Upper lobe of left lung (tissue), 6 donors: ENCODE measurements at regions not wholly inside any gene's neighbourhood (a gene's known extent, or its start where the extent isn't known, plus 50 kb on each side); places are given as distances from the start of the nearest gene placed in this dataset.
A peak's percentile ranks its signal among the peaks of the same experiment; 100 is the strongest.
"Not testable (repeated sequence)": the region's sequence is repeated elsewhere in the genome, so short reads cannot be mapped to it uniquely, and the experiment has no call there.

Experiments used
- ATAC-seq, 2 donors: fragments of 200-7000 bp; cut with Tn5 transposase; one replicate each; pipeline ENCODE4 v1.9.1; 2022; ENCODE audit warnings: mild to moderate bottlenecking in 2 of 2, moderate library complexity in 2 of 2; ENCODE audit not compliant: low FRiP score in 2 of 2
- DNase-seq, 2 donors: peaks; one replicate each; pipeline ENCODE4 v3.0.0-alpha.2; 2019 to 2020
- H3K27ac ChIP-seq, 4 donors: fragments of 200-600 bp; sonication (generic); one replicate each; pipeline ENCODE4 v1.5.1; 2016 to 2019
- H3K27me3 ChIP-seq, 4 donors: fragments of 200-600 bp; sonication (generic); one replicate each; pipeline ENCODE4 v1.5.1; 2017 to 2019
- H3K36me3 ChIP-seq, 4 donors: fragments of 200-600 bp; sonication (generic); one replicate each; pipeline ENCODE4 v1.5.1; 2016 to 2019
- H3K4me1 ChIP-seq, 4 donors: fragments of 200-600 bp; sonication (generic); one replicate each; pipeline ENCODE4 v1.5.1; 2018 to 2019
- H3K4me3 ChIP-seq, 4 donors: fragments of 200-600 bp; sonication (generic); one replicate each; pipeline ENCODE4 v1.5.1; 2017 to 2019; ENCODE audit warnings: mild to moderate bottlenecking in 2 of 4, moderate library complexity in 1 of 4
- H3K9me3 ChIP-seq, 4 donors: fragments of 200-600 bp; sonication (generic); one replicate each; pipeline ENCODE4 v1.5.1; 2018 to 2019
- EP300 ChIP-seq, 4 donors: sonication (generic); formaldehyde crosslinking; IDR thresholded peaks; one replicate each; pipeline ENCODE4 v1.5.1; 2017; ENCODE audit warnings: antibody characterized with exemption in 4 of 4, control low read depth in 2 of 4
- POLR2A ChIP-seq, 4 donors: fragments of 450-650 bp; IDR thresholded peaks; one replicate each; pipeline ENCODE4 v1.5.1; 2016 to 2017; ENCODE audit warnings: antibody characterized with exemption in 4 of 4, mild to moderate bottlenecking in 2 of 4
- POLR2AphosphoS5 ChIP-seq, 2 donors: sonication (generic); formaldehyde crosslinking; IDR thresholded peaks; one replicate each; pipeline ENCODE4 v1.5.1; 2017; ENCODE audit warnings: antibody characterized with exemption in 2 of 2
- WGBS, 2 donors: methylation state at CpG; one replicate each; pipeline ENCODE4 v1.1.5; 2017 to 2018; 5-methylcytosine and 5-hydroxymethylcytosine counted together
- TF ChIP-seq, protein P1 (sequence below), 6 experiments: fragments of 450-650 bp in 4 of 6; fragments of 200-600 bp in 2 of 6; sonication (generic) in 2 of 6; IDR thresholded peaks; one replicate each; pipeline ENCODE4 v1.5.1; 2016 to 2019; ENCODE audit warnings: antibody characterized with exemption in 6 of 6
- donor health status: DM: no; HTN: no; CAD: no; lungs with moderate emphysema.
- donor health status: DM: no; HTN: yes; CAD: no; lungs with severe emphysema.

DNA sequence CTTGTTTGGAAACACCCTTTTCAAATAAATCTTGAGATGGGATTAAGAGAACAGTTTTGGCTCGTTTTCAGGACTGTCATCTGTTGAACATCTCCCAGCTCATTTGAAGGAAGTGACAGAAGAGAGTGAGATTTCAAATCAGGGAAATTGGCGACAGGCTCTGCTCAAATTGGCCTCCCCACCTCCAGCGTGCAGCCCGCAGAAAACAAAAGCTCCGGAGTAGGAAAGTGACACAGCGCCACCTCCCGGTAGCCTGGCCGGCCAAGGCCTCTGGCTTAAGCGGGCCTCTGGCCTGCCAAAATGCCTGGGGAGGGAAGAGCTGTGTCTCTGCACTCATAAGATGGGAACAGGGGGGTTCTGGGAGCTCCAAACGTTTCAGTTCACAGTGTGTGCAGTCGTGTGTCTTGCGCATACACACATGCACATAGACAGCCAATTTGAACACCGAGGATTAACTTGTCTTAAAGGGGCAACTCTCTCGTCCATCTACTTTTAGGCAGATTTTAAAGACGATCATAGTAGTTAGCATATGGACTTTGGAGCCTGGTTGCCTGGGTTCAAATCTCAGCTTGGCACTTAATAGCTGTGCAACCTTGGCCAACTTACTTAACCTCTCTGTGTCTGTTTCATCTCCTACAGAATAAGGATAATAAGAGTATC, 132.7 kb upstream of the RCN1 start:
- DNase-seq: peak; percentile 42 to 89
- peak in 1 of 2 donors; percentile 68 for ATAC-seq

DNA sequence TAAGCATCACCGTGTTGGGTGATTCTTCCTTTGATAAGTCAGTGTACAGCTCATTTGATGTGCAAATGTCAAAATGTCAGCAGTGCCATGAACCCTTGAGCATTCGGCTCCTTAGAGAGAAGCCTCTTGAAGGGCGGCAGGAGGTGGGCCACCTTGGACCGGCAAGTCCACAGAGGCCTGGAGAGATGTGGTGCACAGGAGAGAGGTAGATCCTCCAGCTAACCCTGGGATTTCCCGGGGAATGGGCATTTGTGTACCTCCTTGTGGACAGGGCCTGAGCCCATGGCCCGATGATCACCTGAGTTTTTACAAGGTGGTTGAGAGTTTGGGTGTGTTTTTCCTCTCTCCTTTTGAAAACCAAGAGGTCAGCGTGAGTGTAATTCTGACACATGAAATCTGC, 133.2 kb upstream of the RCN1 start:
- H3K9me3 ChIP-seq: no peaks in the 10 kb centered on the region
- WGBS, 2 donors: 64 to 69% methylated on average over 7 of the region's 7 CpGs
- no peaks in the 10 kb centered on the region for H3K4me1 ChIP-seq
- ATAC-seq (no peak), DNase-seq (no peak)
- no peaks in the 10 kb centered on the region for H3K36me3 ChIP-seq
- no peak overlapping the region for H3K27ac ChIP-seq
- no peak overlapping the region for H3K4me3 ChIP-seq
- TF ChIP-seq, protein P1, sequence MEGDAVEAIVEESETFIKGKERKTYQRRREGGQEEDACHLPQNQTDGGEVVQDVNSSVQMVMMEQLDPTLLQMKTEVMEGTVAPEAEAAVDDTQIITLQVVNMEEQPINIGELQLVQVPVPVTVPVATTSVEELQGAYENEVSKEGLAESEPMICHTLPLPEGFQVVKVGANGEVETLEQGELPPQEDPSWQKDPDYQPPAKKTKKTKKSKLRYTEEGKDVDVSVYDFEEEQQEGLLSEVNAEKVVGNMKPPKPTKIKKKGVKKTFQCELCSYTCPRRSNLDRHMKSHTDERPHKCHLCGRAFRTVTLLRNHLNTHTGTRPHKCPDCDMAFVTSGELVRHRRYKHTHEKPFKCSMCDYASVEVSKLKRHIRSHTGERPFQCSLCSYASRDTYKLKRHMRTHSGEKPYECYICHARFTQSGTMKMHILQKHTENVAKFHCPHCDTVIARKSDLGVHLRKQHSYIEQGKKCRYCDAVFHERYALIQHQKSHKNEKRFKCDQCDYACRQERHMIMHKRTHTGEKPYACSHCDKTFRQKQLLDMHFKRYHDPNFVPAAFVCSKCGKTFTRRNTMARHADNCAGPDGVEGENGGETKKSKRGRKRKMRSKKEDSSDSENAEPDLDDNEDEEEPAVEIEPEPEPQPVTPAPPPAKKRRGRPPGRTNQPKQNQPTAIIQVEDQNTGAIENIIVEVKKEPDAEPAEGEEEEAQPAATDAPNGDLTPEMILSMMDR (IDR thresholded peaks at IDR 0.05): no peak
- TF ChIP-seq POLR2A (IDR thresholded peaks at IDR 0.05) (no peak), POLR2AphosphoS5 (IDR thresholded peaks at IDR 0.05) (no peak), EP300 (IDR thresholded peaks at IDR 0.05) (no peak)
- no peaks in the 10 kb centered on the region for H3K27me3 ChIP-seq

More for the DNA sequence above, 132.7 kb upstream of the RCN1 start:
- no peak overlapping the region for H3K4me3 ChIP-seq
- no peak overlapping the region for H3K27ac ChIP-seq
- TF ChIP-seq, protein P1 (IDR thresholded peaks at IDR 0.05): peak in 5 of 6 experiments; percentile 44 to 60 (median 57)
- no peak for TF ChIP-seq POLR2AphosphoS5 (IDR thresholded peaks at IDR 0.05)
- no peak for TF ChIP-seq EP300 (IDR thresholded peaks at IDR 0.05)
- H3K36me3 ChIP-seq: no peaks in the 10 kb centered on the region
- no peaks in the 10 kb centered on the region for H3K4me1 ChIP-seq
- no peaks in the 10 kb centered on the region for H3K9me3 ChIP-seq
- no peaks in the 10 kb centered on the region for H3K27me3 ChIP-seq
- 30 to 37% methylated on average over 15 of the region's 15 CpGs for WGBS, 2 donors

DNA sequence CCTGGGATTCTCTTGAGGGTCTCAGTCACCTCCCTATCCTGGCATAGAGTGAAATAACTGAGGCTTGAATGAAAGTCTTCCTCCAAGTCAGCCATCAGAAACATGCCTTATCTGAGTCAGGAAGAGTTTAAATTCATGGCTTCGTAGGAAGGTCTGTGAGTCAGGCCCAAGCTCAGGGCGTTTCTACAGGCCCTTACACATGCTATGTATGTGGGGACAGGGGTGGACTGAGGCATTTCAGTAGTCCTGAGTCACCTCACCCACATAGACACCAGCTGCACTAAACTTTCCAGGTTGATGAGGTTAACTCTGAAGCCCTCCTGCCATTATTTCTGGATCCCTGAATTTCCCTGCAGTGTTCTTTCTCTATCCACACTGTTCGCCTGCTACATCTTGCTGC, 134.6 kb upstream of the RCN1 start:
- H3K4me3 ChIP-seq: no peak overlapping the region
- H3K27me3 ChIP-seq: no peaks in the 10 kb centered on the region
- ATAC-seq: no peak
- TF ChIP-seq POLR2AphosphoS5 (IDR thresholded peaks at IDR 0.05): no peak
- TF ChIP-seq POLR2A (IDR thresholded peaks at IDR 0.05): no peak
- no peak for TF ChIP-seq EP300 (IDR thresholded peaks at IDR 0.05)
- TF ChIP-seq, protein P1 (IDR thresholded peaks at IDR 0.05): no peak
- no peaks in the 10 kb centered on the region for H3K9me3 ChIP-seq
- no peak for DNase-seq
- no peaks in the 10 kb centered on the region for H3K4me1 ChIP-seq
- H3K36me3 ChIP-seq: no peaks in the 10 kb centered on the region
- 84 to 85% methylated on average over 3 of the region's 3 CpGs for WGBS, 2 donors
- no peak overlapping the region for H3K27ac ChIP-seq

DNA sequence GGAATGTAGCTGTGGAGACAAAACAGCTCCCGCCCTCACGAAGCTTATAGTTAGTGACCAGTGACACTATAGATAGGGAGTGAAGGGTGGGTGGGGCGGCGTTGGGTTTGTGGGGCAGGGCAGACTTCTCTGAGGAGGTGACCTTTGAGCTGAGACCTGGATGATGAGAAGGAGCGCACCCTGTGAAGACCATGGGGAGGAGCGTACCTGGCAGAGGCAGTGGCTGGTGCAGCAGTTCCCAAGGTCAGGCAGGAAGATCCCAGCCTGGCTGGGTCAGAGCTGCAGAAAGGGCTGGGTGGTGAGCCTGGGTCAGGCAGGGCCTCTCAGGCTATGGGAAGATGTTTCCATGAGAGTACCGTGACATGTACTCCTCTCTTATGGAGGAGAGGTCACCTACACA, 135.0 kb upstream of the RCN1 start:
- WGBS, 2 donors: 92 to 96% methylated on average over 7 of the region's 7 CpGs
- no peaks in the 10 kb centered on the region for H3K4me1 ChIP-seq
- DNase-seq: no peak
- H3K4me3 ChIP-seq: no peak overlapping the region
- TF ChIP-seq POLR2A (IDR thresholded peaks at IDR 0.05): no peak
- TF ChIP-seq, protein P1 (IDR thresholded peaks at IDR 0.05): no peak
- no peak for TF ChIP-seq EP300 (IDR thresholded peaks at IDR 0.05)
- no peak for TF ChIP-seq POLR2AphosphoS5 (IDR thresholded peaks at IDR 0.05)
- no peak overlapping the region for H3K27ac ChIP-seq
- ATAC-seq: no peak
- H3K27me3 ChIP-seq: no peaks in the 10 kb centered on the region
- H3K9me3 ChIP-seq: no peaks in the 10 kb centered on the region
- H3K36me3 ChIP-seq: no peaks in the 10 kb centered on the region

DNA sequence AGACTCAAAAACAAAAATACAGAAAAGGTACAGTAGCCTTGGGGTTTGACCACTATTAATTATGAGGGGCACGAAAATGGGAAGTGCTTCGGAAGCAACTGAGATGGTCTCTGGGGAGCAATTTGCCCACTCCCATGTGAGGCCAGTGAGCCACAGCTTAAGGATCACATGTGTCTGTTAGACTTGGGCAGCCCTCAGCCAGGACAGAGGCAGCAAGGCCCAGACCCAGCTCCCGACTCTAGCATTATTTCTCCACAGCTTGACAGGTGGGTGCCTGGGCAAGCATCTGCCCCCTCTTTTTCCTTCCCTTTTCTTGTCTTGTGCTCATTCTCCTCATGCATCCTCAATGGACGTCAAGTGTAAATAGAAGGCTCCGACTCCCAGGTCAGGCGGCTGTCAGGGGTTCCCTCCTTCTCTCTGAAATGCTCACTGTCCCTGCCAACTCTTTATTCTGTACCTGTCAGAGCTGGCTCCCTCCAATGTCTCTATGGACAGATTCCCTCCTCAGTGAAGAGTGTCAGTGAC, 137.0 kb upstream of the RCN1 start:
- Histone ChIP-seq H3K27me3 (no peaks in the 10 kb centered on the region), H3K9me3 (no peaks in the 10 kb centered on the region), H3K27ac (no peak overlapping the region), H3K4me3 (no peak overlapping the region), H3K36me3 (no peaks in the 10 kb centered on the region), H3K4me1 (no peaks in the 10 kb centered on the region)
- ATAC-seq (peak in 1 of 2 donors; percentile 26), DNase-seq (no peak)
- no peak for TF ChIP-seq EP300 (IDR thresholded peaks at IDR 0.05)
- TF ChIP-seq POLR2A (IDR thresholded peaks at IDR 0.05): no peak
- TF ChIP-seq POLR2AphosphoS5 (IDR thresholded peaks at IDR 0.05): no peak
- TF ChIP-seq, protein P1 (IDR thresholded peaks at IDR 0.05): no peak
- WGBS, 2 donors: 67 to 71% methylated on average over 6 of the region's 6 CpGs

DNA sequence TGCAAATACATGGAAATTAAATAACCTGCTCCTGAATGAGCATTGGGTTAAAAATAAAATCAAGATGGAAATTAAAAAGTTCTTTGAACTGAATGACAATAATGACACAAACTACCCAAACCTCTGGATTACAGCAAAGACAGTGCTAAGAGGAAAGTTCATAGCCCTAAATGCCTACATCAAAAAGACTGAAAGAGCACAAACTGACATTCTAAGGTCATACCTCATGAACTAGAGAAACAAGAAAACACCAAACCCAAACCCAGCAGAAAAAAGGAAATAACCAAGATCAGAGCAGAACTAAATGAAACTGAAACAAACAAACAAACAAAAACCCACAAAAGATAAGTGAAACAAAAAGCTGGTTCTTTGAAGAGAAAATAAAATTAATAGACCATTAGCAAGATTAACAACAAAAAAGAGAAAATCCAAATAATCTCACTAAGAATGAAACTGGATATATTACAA, 138.6 kb upstream of the PAX6 start:
- H3K27ac ChIP-seq, DNase-seq, H3K4me1 ChIP-seq, H3K9me3 ChIP-seq, H3K36me3 ChIP-seq, H3K27me3 ChIP-seq, H3K4me3 ChIP-seq, ATAC-seq: not testable (repeated sequence)
